Ishikawa (cell line): ENCODE measurements at regions not wholly inside any gene's neighbourhood (a gene's known extent, or its start where the extent isn't known, plus 50 kb on each side); places are given as distances from the start of the nearest gene placed in this dataset.

Experiments used
- CEBPB ChIP-seq: IDR thresholded peaks from 2 replicates; pipeline ENCODE4 v1.6.1; 2012
- CREB1 ChIP-seq: IDR thresholded peaks from 2 replicates; pipeline ENCODE4 v1.6.1; 2012; ENCODE audit warnings: low read depth
- EGR1 ChIP-seq: IDR thresholded peaks from 2 replicates; pipeline ENCODE4 v1.6.1; 2012
- EP300 ChIP-seq: IDR thresholded peaks from 2 replicates; pipeline ENCODE4 v1.6.1; 2012; ENCODE audit warnings: borderline replicate concordance
- FOXM1 ChIP-seq: IDR thresholded peaks from 2 replicates; pipeline ENCODE4 v1.6.1; 2012; ENCODE audit warnings: low read depth, borderline replicate concordance
- NFIC ChIP-seq: IDR thresholded peaks from 2 replicates; pipeline ENCODE4 v1.6.1; 2012
- RAD21 ChIP-seq: IDR thresholded peaks from 2 replicates; pipeline ENCODE4 v1.6.1; 2012; ENCODE audit warnings: low read depth
- TAF1 ChIP-seq: IDR thresholded peaks from 2 replicates; pipeline ENCODE4 v1.6.1; 2012; ENCODE audit warnings: low read depth, mild to moderate bottlenecking
- TCF12 ChIP-seq: IDR thresholded peaks from 2 replicates; pipeline ENCODE4 v1.6.1; 2012; ENCODE audit warnings: low read depth
- TEAD4 ChIP-seq: IDR thresholded peaks from 2 replicates; pipeline ENCODE4 v1.6.1; 2012
- YY1 ChIP-seq: IDR thresholded peaks from 2 replicates; pipeline ENCODE4 v1.6.1; 2012; ENCODE audit warnings: low read depth
- ZBTB7A ChIP-seq: IDR thresholded peaks from 2 replicates; pipeline ENCODE4 v1.6.1; 2012; ENCODE audit warnings: low read depth
- TF ChIP-seq, protein P1 (sequence below): IDR thresholded peaks from 2 replicates; pipeline ENCODE4 v1.6.1; 2012
- TF ChIP-seq, protein P2 (sequence below): IDR thresholded peaks from 2 replicates; pipeline ENCODE4 v1.6.1; 2012; ENCODE audit warnings: low read depth, mild to moderate bottlenecking
- TF ChIP-seq, protein P3 (sequence below): IDR thresholded peaks from 2 replicates; pipeline ENCODE4 v1.6.1; 2012

DNA sequence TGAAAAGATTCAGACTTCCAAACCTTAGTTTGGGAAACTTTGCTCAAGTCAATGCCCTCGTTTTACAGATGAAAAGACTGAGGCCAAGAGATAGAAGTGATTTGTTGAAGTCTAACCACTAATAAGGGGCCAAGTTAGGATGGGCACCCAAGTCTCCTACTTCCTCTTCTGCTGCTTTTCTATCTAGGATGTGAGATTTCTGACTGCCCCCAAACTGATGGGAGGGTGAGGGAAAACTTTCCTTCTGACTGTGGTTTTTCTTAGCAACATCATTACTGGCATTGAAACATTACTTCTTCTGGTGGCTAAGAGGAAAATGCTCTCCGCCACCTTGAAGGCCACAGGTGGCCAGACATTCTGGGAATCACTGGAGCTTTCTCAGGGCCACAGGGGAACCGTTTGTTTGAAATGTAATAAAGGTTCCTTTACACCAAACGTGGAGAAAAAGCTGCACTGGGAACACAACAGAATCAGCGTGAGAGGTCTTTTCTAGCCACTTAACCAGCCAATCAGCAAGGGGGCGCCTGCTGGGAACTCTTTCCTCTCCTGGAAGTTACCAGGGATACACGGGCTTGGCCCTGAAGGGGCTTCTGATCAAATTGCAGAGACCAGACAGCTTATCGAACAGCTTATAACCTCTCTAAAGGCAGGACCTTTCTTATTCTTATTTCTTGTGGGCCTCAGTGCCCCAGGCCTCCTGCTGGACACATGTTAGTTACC is 115.9 kb upstream of the TEX13D start:
- TF ChIP-seq NFIC: no peak
- TF ChIP-seq YY1: no peak
- TF ChIP-seq EP300: no peak
- no peak for TF ChIP-seq ZBTB7A
- no peak for TF ChIP-seq TAF1
- TF ChIP-seq, protein P1, sequence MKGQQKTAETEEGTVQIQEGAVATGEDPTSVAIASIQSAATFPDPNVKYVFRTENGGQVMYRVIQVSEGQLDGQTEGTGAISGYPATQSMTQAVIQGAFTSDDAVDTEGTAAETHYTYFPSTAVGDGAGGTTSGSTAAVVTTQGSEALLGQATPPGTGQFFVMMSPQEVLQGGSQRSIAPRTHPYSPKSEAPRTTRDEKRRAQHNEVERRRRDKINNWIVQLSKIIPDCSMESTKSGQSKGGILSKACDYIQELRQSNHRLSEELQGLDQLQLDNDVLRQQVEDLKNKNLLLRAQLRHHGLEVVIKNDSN: no peak
- no peak for TF ChIP-seq CEBPB
- TF ChIP-seq CREB1: no peak
- TF ChIP-seq RAD21: no peak

DNA sequence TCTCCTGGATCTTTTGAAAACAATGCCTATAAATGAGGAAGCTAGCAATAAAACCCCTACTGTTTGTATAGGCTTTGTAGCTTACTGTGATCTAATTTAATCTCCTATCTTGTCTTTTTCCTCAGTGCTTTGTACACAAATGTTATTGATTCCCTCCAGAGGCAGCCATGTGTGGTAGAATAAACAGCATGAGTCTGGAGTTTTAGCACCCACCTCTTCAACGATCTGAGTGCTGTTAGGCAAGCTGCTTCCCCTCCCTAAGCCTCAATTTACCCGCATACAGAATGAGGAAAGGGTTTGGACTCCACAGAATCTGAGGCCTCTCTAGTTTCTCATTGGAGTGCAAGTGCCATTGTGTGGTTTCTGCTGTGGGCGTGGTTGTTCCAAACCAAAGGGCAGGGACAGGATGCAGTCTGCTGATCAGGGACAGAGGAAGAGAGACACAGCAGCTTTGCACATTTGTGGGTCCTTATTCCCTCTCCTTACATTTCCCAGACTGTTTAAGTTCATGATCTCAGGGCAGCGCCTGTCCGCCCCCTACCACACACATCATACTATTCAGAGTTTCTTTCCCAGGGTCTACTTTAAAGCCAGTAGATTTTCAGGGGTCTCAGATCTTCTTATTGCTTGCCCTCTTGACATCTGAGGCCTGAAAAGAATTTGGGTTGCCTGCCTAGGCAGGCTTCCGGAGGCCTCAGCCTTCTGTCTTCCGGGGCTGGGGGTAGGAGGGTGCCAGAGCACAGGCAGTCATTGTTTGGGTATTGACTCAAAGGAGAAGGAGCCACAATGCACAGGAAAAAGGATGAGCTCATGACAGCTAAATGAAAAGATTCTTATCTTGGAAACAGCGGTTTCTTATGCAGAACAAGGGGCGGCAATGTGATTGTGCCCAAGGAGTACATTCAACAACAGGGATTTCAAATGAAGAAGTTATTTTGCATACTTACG is 114.9 kb upstream of the TEX13D start:
- TF ChIP-seq TEAD4 (no peak), NFIC (no peak), RAD21 (no peak), EGR1 (no peak), YY1 (no peak), CREB1 (no peak), ZBTB7A (no peak), EP300 (no peak), CEBPB (no peak)
- TF ChIP-seq, protein P1: no peak
- TF ChIP-seq, protein P2, sequence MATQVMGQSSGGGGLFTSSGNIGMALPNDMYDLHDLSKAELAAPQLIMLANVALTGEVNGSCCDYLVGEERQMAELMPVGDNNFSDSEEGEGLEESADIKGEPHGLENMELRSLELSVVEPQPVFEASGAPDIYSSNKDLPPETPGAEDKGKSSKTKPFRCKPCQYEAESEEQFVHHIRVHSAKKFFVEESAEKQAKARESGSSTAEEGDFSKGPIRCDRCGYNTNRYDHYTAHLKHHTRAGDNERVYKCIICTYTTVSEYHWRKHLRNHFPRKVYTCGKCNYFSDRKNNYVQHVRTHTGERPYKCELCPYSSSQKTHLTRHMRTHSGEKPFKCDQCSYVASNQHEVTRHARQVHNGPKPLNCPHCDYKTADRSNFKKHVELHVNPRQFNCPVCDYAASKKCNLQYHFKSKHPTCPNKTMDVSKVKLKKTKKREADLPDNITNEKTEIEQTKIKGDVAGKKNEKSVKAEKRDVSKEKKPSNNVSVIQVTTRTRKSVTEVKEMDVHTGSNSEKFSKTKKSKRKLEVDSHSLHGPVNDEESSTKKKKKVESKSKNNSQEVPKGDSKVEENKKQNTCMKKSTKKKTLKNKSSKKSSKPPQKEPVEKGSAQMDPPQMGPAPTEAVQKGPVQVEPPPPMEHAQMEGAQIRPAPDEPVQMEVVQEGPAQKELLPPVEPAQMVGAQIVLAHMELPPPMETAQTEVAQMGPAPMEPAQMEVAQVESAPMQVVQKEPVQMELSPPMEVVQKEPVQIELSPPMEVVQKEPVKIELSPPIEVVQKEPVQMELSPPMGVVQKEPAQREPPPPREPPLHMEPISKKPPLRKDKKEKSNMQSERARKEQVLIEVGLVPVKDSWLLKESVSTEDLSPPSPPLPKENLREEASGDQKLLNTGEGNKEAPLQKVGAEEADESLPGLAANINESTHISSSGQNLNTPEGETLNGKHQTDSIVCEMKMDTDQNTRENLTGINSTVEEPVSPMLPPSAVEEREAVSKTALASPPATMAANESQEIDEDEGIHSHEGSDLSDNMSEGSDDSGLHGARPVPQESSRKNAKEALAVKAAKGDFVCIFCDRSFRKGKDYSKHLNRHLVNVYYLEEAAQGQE: no peak
- TF ChIP-seq, protein P3, sequence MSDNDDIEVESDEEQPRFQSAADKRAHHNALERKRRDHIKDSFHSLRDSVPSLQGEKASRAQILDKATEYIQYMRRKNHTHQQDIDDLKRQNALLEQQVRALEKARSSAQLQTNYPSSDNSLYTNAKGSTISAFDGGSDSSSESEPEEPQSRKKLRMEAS: no peak

DNA sequence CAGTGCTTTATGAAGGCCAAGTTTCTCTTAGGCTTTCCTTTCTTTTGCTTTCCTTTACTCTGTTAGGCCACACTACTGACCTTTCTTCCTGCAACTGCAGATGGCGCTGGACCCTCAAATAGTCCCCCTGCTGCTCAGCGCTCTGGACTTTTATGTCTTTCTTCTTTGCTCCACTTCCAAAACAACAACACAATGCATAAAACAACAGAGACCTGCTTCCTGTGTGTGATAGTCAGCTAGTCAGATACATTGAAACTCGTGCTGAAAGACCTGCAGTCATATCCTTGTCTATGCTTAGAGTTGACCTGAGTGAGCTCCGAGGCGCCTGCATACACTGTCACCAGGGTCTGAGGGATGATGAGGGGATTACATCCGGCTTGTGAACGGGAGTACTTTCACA is 108.9 kb upstream of the TEX13D start:
- no peak for TF ChIP-seq TAF1
- no peak for TF ChIP-seq EGR1
- TF ChIP-seq TCF12: no peak
- no peak for TF ChIP-seq YY1
- TF ChIP-seq CREB1: no peak
- TF ChIP-seq, protein P1: no peak
- no peak for TF ChIP-seq FOXM1
- no peak for TF ChIP-seq EP300
- TF ChIP-seq RAD21: no peak

DNA sequence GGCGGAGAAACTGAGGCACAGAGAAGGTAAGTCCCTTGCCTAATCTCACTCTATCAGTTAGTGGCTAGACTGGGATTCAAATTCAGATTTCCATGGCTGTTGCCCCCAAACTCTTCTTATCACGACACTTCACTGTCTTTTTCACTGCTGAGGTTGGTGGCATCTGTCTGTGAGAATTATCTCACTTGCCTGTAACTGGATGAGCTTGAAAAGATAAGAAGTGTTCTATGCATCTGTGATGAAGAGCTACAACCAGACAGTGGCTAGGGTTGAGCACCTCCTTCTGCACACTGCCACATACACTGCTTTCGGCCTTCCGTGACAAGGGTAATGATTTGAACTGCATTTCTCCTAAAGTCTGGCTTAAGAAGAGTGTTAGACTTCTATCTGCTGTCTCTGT is 107.9 kb upstream of the TEX13D start:
- no peak for TF ChIP-seq YY1
- TF ChIP-seq, protein P2: no peak

DNA sequence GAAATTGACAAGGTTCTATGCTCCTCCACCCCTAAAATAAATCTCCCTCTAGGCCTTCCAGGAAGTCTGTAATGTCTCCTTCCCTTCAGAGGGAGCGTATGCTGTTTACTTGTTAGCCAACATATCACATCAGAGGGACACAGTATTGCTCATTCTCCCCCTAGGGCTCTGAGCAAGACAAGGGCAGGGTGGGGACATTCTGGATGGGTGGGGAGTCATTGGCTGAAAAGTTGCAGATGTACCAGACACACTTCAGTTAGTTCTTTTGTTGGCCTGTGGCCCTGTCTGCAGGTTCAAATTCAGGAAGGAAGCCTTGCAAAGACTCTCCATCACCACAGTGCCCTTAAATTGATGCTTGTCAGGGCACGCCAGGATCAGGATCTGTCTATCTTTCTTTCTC is 106.3 kb upstream of the TEX13D start:
- TF ChIP-seq TCF12: no peak
- TF ChIP-seq EGR1: no peak
- TF ChIP-seq, protein P2: no peak
- TF ChIP-seq YY1: no peak
- TF ChIP-seq NFIC: no peak
- TF ChIP-seq FOXM1: no peak
- no peak for TF ChIP-seq CEBPB
- TF ChIP-seq, protein P3: no peak
- TF ChIP-seq, protein P1: no peak
- TF ChIP-seq TAF1: no peak
